Nephron progenitor cell (in vitro differentiated cells): ENCODE measurements at regions not wholly inside any gene's neighbourhood (a gene's known extent, or its start where the extent isn't known, plus 50 kb on each side); places are given as distances from the start of the nearest gene placed in this dataset.

Source experiments
- DNase-seq: peaks from one replicate; pipeline ENCODE4 v3.0.0; 2021
- H3K27ac Mint-ChIP-seq: 2 replicates; pipeline ENCODE4 v1.8.0; 2021; ENCODE audit warnings: mild to moderate bottlenecking, moderate library complexity, mixed read lengths
- H3K27me3 Mint-ChIP-seq: 2 replicates; pipeline ENCODE4 v1.8.0; 2021; ENCODE audit warnings: mild to moderate bottlenecking, low read depth, mixed read lengths; ENCODE audit not compliant: poor library complexity
- H3K36me3 Mint-ChIP-seq: 2 replicates; pipeline ENCODE4 v1.8.0; 2021; ENCODE audit warnings: low read depth, mixed read lengths
- H3K4me1 Mint-ChIP-seq: 2 replicates; pipeline ENCODE4 v1.8.0; 2021; ENCODE audit warnings: mixed read lengths
- H3K4me3 Mint-ChIP-seq: 2 replicates; pipeline ENCODE4 v1.8.0; 2021; ENCODE audit warnings: mild to moderate bottlenecking, moderate library complexity, mixed read lengths
- H3K9me3 Mint-ChIP-seq: 2 replicates; pipeline ENCODE4 v1.8.0; 2021; ENCODE audit warnings: mild to moderate bottlenecking, moderate library complexity, mixed read lengths
- CTCF ChIP-seq: fragments of 200-600 bp; sonication (generic); IDR thresholded peaks from 2 replicates; pipeline ENCODE4 v1.5.0; 2021; ENCODE audit warnings: antibody characterized with exemption

DNA sequence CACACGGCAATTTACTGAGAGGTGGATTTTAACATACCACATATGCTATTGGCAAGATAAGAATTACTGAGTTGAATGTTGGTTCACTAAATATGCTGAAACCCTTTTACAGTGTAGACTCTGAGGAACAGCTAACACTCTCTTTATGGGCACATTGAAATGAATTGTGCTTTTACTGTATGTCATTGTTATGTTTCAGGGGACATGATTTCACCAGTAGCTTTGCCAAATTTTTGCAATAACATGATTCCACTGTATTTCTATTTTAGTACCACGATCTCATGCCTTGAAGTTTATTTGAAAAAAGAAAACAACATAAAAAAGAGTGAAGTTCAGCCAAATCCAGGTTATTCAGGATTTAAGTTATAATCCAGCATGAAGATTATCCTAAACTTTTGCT is 188.5 kb downstream of the HLX start:
- H3K27me3 Mint-ChIP-seq: peaks cover 11% of the 10 kb centered on the region
- peaks cover 23% of the 10 kb centered on the region for H3K9me3 Mint-ChIP-seq
- no peak for DNase-seq
- H3K4me1 Mint-ChIP-seq: peaks cover 12% of the 10 kb centered on the region
- no peak overlapping the region for H3K27ac Mint-ChIP-seq
- peaks cover 9% of the 10 kb centered on the region for H3K36me3 Mint-ChIP-seq
- TF ChIP-seq CTCF: no peak
- no peak overlapping the region for H3K4me3 Mint-ChIP-seq

DNA sequence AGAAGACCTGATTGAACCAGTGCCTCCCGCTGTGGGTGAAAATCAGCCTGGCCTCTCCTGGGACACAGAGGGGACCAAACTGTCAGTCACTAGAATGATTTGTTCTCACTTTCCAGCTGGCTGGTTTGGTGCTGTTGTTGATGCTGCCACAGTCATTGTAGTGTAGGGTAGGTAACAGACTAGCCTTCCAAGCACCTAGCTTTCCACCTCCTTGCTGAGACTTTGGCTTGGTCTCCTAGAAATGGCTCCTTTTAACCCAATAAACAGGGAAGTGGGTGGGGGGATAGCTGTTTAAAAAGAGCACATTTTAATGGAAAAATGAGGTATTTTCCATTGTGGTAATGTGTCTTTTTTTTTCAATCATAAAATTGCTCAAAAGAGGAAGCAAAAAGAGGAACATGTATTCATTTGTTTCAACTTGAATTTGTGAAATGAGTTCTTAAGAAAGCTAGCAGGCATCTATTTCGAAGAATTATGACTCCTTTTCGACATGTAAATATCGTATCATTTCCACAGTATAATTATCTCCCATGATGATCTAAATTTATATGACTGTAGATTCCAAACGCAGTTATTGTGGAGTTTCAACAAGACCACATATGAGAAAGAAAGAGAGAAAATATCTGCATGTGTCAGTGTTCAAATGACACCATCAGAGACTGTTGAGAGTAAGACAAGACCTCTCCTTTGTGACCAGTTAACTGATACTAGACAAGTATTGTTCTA is 190.1 kb downstream of the HLX start:
- H3K36me3 Mint-ChIP-seq: peaks cover 2% of the 10 kb centered on the region
- no peak overlapping the region for H3K27ac Mint-ChIP-seq
- H3K4me1 Mint-ChIP-seq: peaks cover 12% of the 10 kb centered on the region
- no peak overlapping the region for H3K4me3 Mint-ChIP-seq
- no peak for TF ChIP-seq CTCF
- H3K27me3 Mint-ChIP-seq: peaks cover 11% of the 10 kb centered on the region
- DNase-seq: no peak
- H3K9me3 Mint-ChIP-seq: peaks cover 22% of the 10 kb centered on the region

GRCh38 chr1:221069986-221070385 is 190.7 kb downstream of the HLX start:
- no peak overlapping the region for H3K27ac Mint-ChIP-seq
- peaks cover 23% of the 10 kb centered on the region for H3K9me3 Mint-ChIP-seq
- H3K4me1 Mint-ChIP-seq: peaks cover 12% of the 10 kb centered on the region
- no peak overlapping the region for H3K4me3 Mint-ChIP-seq
- H3K36me3 Mint-ChIP-seq: no peaks in the 10 kb centered on the region
- peaks cover 11% of the 10 kb centered on the region for H3K27me3 Mint-ChIP-seq
- TF ChIP-seq CTCF: no peak
- DNase-seq: no peak

DNA sequence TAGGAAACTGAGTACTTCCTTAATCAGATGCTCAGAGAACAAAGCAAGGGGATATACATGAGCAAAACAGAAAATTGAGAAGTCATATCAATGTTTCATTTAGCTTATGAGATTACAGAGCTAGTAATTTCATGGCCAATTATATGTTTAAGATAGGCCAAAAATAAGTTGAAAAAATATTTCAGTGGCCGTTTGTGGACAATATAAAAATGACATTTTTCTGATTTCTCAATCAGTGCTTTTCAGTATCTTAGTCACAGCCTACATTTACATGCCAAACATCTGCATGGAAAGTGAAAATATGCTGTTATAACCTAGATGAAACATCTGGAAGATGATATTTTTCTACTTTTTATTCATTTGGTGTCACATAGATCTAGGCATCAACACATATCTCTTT is 192.5 kb downstream of the HLX start:
- Mint-ChIP-seq H3K27ac (no peak overlapping the region), H3K4me1 (peaks cover 10% of the 10 kb centered on the region), H3K27me3 (peaks cover 11% of the 10 kb centered on the region), H3K4me3 (no peak overlapping the region), H3K36me3 (no peaks in the 10 kb centered on the region), H3K9me3 (peaks cover 30% of the 10 kb centered on the region)
- DNase-seq: no peak
- TF ChIP-seq CTCF: no peak

DNA sequence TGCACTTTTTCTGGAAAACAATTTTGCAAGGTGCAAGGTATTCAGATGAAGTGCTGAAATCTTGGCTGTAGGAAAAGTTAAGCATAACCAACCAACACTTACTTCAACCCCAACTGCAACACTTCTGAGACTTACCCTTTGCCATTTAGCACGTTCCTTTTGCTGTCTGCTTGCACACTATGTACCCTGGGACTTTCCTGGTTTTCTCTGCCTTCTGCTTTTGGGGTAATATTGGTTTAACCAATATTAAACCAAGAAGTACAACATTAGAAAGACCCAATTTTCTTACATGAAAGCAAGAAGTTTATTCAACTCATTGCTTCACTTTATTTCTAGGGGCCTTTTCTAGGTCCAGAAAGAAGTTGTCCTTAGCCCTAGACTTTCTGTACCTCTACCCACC is 193.0 kb downstream of the HLX start:
- Mint-ChIP-seq H3K4me1 (peaks cover 8% of the 10 kb centered on the region), H3K27ac (no peak overlapping the region), H3K27me3 (peaks cover 11% of the 10 kb centered on the region), H3K36me3 (no peaks in the 10 kb centered on the region), H3K9me3 (peaks cover 30% of the 10 kb centered on the region), H3K4me3 (no peak overlapping the region)
- DNase-seq: no peak
- TF ChIP-seq CTCF: no peak

DNA sequence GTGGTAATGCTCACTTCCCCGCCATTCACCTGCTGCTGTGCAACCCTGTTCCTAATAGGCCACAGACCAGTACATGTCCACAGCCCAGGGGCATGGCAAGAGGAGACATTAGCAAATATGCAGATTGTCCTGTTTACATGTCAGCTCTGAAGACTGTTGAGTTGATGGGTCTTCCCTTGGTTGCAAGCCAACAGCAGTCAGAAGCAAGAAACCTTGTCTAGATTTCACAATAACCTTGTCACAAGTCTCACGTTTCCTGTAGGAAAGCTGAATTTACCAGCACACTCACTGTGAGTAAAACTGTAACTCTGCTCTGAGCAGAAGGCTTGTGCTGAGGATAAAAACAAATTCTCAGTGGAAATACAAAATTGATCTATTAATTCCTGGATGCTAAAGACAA is 195.1 kb downstream of the HLX start:
- Mint-ChIP-seq H3K27ac (no peak overlapping the region), H3K36me3 (no peaks in the 10 kb centered on the region), H3K9me3 (peaks cover 30% of the 10 kb centered on the region), H3K4me1 (peaks cover 5% of the 10 kb centered on the region), H3K27me3 (peaks cover 8% of the 10 kb centered on the region), H3K4me3 (no peak overlapping the region)
- no peak for DNase-seq
- TF ChIP-seq CTCF: no peak
